ENCODE measurements at regions not wholly inside any gene's neighbourhood (a gene's known extent, or its start where the extent isn't known, plus 50 kb on each side); places are given as distances from the start of the nearest gene placed in this dataset.

- no peaks in the 10 kb centered on the region for H3K36me3 ChIP-seq (ENCODE audit: control insufficient read depth, insufficient read depth, low read length)
- ChIA-PET POLR2A (no interaction called here), CTCF (no interaction called here)
- intact Hi-C loops (cut with micrococcal nuclease; ENCODE audit: unreplicated experiment), result loop anchor here (5.0 kb wide), 1 partner anchor 196 kb away; no protein-coding TSS in a partner anchor
- H3K27me3 Mint-ChIP-seq (ENCODE audit: insufficient read depth, unreplicated experiment), result no peaks in the 10 kb centered on the region
- H3K9me3 Mint-ChIP-seq (ENCODE audit: unreplicated experiment), result no peaks in the 10 kb centered on the region
- no peaks in the 10 kb centered on the region for H3K9me3 ChIP-seq
- H3K4me3 ChIP-seq (ENCODE audit: low read depth, low read length), result no peak overlapping the region
- no peaks in the 10 kb centered on the region for H3K4me1 ChIP-seq
- H3K4me3 Mint-ChIP-seq (ENCODE audit: unreplicated experiment), result no peak overlapping the region
- H3K27ac Mint-ChIP-seq (ENCODE audit: unreplicated experiment), result no peak overlapping the region
- no peak for TF ChIP-seq CTCF (IDR thresholded peaks at IDR 0.05; ENCODE audit: insufficient read depth in 1 of 2, low read depth in 1 of 2, low read length in 1 of 2, severe bottlenecking in 1 of 2, unreplicated experiment in 1 of 2)
- no peaks in the 10 kb centered on the region for H3K36me3 Mint-ChIP-seq (ENCODE audit: insufficient read depth, unreplicated experiment)
- no peak for DNase-seq
- H3K4me1 Mint-ChIP-seq (ENCODE audit: low read depth, unreplicated experiment), result no peaks in the 10 kb centered on the region
- no peaks in the 10 kb centered on the region for H3K27me3 ChIP-seq (replicated peaks; ENCODE audit: control insufficient read depth, insufficient read depth, low read length)
- no TSS peak for BruUV-seq (replicated peaks)
Measured at GRCh38 chr2:120876526-120877280, 141.0 kb downstream of the GLI2 start.

- H3K4me1 ChIP-seq, result no peaks in the 10 kb centered on the region
- no peaks in the 10 kb centered on the region for H3K36me3 Mint-ChIP-seq (ENCODE audit: insufficient read depth, unreplicated experiment)
- H3K27me3 ChIP-seq (replicated peaks; ENCODE audit: control insufficient read depth, insufficient read depth, low read length), result no peaks in the 10 kb centered on the region
- no peaks in the 10 kb centered on the region for H3K4me1 Mint-ChIP-seq (ENCODE audit: low read depth, unreplicated experiment)
- no peaks in the 10 kb centered on the region for H3K9me3 ChIP-seq
- H3K9me3 Mint-ChIP-seq (ENCODE audit: unreplicated experiment), result no peaks in the 10 kb centered on the region
- no peak overlapping the region for H3K4me3 Mint-ChIP-seq (ENCODE audit: unreplicated experiment)
- ChIA-PET CTCF (no interaction called here), POLR2A (no interaction called here)
- no peak for DNase-seq
- no peaks in the 10 kb centered on the region for H3K27me3 Mint-ChIP-seq (ENCODE audit: insufficient read depth, unreplicated experiment)
- intact Hi-C loops (cut with micrococcal nuclease; ENCODE audit: unreplicated experiment), result loop anchor here (5.0 kb wide), 1 partner anchor 195 kb away; no protein-coding TSS in a partner anchor
- no peaks in the 10 kb centered on the region for H3K36me3 ChIP-seq (ENCODE audit: control insufficient read depth, insufficient read depth, low read length)
- H3K4me3 ChIP-seq (ENCODE audit: low read depth, low read length), result no peak overlapping the region
- no TSS peak for BruUV-seq (replicated peaks)
- H3K27ac Mint-ChIP-seq (ENCODE audit: unreplicated experiment), result no peak overlapping the region
- TF ChIP-seq CTCF (IDR thresholded peaks at IDR 0.05; ENCODE audit: insufficient read depth in 1 of 2, low read depth in 1 of 2, low read length in 1 of 2, severe bottlenecking in 1 of 2, unreplicated experiment in 1 of 2), result no peak
Measured at GRCh38 chr2:120877409-120877808, 141.7 kb downstream of the GLI2 start.

GRCh38 chr2:120878970-120879369, 143.3 kb downstream of the GLI2 start:
- Histone ChIP-seq H3K27me3 (replicated peaks; ENCODE audit: control insufficient read depth, insufficient read depth, low read length) (no peaks in the 10 kb centered on the region), H3K4me3 (ENCODE audit: low read depth, low read length) (no peak overlapping the region), H3K4me1 (no peaks in the 10 kb centered on the region), H3K36me3 (ENCODE audit: control insufficient read depth, insufficient read depth, low read length) (no peaks in the 10 kb centered on the region), H3K9me3 (no peaks in the 10 kb centered on the region)
- CTCF ChIA-PET, result interaction anchor here (0.7 to 1.2 kb wide), 5 partner anchors 9 to 199 kb away, joined by 3 to 7 read pairs (median 5); no protein-coding TSS in a partner anchor
- no peak for TF ChIP-seq CTCF (IDR thresholded peaks at IDR 0.05; ENCODE audit: insufficient read depth in 1 of 2, low read depth in 1 of 2, low read length in 1 of 2, severe bottlenecking in 1 of 2, unreplicated experiment in 1 of 2)
- no peak overlapping the region for H3K27ac Mint-ChIP-seq (ENCODE audit: unreplicated experiment)
- no peaks in the 10 kb centered on the region for H3K27me3 Mint-ChIP-seq (ENCODE audit: insufficient read depth, unreplicated experiment)
- H3K4me3 Mint-ChIP-seq (ENCODE audit: unreplicated experiment), result peak overlapping the region; percentile 67
- POLR2A ChIA-PET, result interaction anchor here (1.0 kb wide), 1 partner anchor 197 kb away, joined by 5 read pairs; no protein-coding TSS in a partner anchor
- no peaks in the 10 kb centered on the region for H3K36me3 Mint-ChIP-seq (ENCODE audit: insufficient read depth, unreplicated experiment)
- intact Hi-C loops (cut with micrococcal nuclease; ENCODE audit: unreplicated experiment), result loop anchor here (5.0 kb wide), 1 partner anchor 193 kb away; no protein-coding TSS in a partner anchor
- no peaks in the 10 kb centered on the region for H3K4me1 Mint-ChIP-seq (ENCODE audit: low read depth, unreplicated experiment)
- BruUV-seq (replicated peaks), result no TSS peak
- no peaks in the 10 kb centered on the region for H3K9me3 Mint-ChIP-seq (ENCODE audit: unreplicated experiment)
- no peak for DNase-seq

All from Caco-2 (cell line).